RWPE1 (cell line): ENCODE measurements at regions not wholly inside any gene's neighbourhood (a gene's known extent, or its start where the extent isn't known, plus 50 kb on each side); places are given as distances from the start of the nearest gene placed in this dataset.

Source experiments
- CTCF ChIA-PET: fragments of 350-600 bp; sonication (Branson Sonifier 250); formaldehyde crosslinking; extraction: SDS; loops from one replicate; lab custom pipeline; 2021; lab: Yijun Ruan, JAX
- POLR2A ChIA-PET: fragments of 400-600 bp; formaldehyde crosslinking; extraction: SDS; loops from one replicate; lab custom pipeline; 2020; ENCODE audit warnings: antibody characterized with exemption; ENCODE audit not compliant: low non-redundant PET; lab: Yijun Ruan, JAX
- DNase-seq: peaks from one replicate; pipeline ENCODE4 v3.0.0; 2012; ENCODE audit warnings: low spot score
- H3K27ac ChIP-seq: fragments of 450-650 bp; 2 replicates; pipeline ENCODE4 v1.5.1; 2017
- TF ChIP-seq, protein P1 (sequence below): fragments of 450-650 bp; conservative IDR thresholded peaks from 2 replicates; pipeline ENCODE4 v1.5.1; 2017; ENCODE audit warnings: low read depth, mild to moderate bottlenecking

DNA sequence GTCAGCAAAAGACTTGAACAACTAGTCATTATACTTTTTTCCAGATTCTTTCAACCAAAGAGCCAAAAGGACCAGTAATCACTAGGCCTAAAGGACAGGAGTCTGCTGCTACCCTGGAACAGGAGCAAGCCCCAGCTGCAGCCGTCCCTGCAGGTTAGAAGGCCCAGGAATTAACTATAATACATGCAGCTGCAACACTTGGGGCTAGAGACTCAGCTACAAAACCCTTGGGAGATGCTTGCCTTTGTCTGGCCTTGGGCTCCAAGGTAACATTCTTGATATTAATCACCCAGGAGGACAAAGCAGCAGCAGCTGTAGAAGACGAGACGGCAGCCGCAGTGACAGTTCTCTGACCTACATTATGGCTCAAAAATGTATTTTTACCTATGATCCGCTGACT lies 841.2 kb upstream of the ADGRL4 start:
- H3K27ac ChIP-seq, result no peak overlapping the region
- TF ChIP-seq, protein P1, sequence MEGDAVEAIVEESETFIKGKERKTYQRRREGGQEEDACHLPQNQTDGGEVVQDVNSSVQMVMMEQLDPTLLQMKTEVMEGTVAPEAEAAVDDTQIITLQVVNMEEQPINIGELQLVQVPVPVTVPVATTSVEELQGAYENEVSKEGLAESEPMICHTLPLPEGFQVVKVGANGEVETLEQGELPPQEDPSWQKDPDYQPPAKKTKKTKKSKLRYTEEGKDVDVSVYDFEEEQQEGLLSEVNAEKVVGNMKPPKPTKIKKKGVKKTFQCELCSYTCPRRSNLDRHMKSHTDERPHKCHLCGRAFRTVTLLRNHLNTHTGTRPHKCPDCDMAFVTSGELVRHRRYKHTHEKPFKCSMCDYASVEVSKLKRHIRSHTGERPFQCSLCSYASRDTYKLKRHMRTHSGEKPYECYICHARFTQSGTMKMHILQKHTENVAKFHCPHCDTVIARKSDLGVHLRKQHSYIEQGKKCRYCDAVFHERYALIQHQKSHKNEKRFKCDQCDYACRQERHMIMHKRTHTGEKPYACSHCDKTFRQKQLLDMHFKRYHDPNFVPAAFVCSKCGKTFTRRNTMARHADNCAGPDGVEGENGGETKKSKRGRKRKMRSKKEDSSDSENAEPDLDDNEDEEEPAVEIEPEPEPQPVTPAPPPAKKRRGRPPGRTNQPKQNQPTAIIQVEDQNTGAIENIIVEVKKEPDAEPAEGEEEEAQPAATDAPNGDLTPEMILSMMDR, result no peak
- POLR2A ChIA-PET, result no interaction called here
- CTCF ChIA-PET, result interaction anchor here (0.5 kb wide), 1 partner anchor 1154 kb away, joined by 9 read pairs; no protein-coding TSS in a partner anchor
- no peak for DNase-seq

DNA sequence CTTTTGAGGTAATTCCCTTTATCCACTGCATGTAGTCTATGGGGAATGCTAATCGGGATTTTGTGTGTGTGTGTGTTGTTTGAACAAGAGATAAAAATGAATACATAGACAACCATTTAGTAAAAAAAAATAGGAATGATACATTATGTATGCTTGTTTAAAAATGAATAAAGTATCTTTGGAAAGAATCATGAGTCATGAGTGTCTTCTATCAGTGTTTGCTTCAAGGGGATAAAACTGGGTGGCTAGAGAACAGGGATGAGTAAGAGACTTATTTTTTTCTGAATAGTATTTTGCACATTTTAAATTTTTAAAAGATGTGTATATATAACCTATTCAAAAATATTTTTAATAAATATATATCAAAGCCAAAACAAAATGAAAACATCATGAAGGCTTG lies 839.4 kb upstream of the ADGRL4 start:
- CTCF ChIA-PET, result no interaction called here
- no peak overlapping the region for H3K27ac ChIP-seq
- POLR2A ChIA-PET, result no interaction called here
- TF ChIP-seq, protein P1, result no peak
- DNase-seq, result no peak

DNA sequence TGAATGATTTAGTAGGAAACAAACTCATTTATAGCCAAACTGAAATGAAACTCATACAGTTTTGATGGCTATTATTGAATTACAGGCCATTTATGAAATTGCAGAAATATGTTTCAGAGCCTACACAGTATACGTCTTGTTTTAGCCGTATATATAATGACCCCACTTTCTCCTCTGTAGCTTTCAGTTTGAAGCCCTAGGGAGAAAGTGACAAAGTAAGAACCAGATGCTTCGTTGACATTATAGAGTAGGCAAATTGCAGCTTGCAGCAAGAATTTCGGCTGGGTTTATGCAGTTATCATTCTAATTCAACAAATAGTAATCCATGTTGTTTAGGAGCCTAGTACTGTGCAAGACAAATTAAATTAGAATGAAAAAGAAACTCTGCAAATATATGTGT lies 836.3 kb upstream of the ADGRL4 start:
- CTCF ChIA-PET, result no interaction called here
- TF ChIP-seq, protein P1, result no peak
- POLR2A ChIA-PET, result no interaction called here
- no peak for DNase-seq
- no peak overlapping the region for H3K27ac ChIP-seq

DNA sequence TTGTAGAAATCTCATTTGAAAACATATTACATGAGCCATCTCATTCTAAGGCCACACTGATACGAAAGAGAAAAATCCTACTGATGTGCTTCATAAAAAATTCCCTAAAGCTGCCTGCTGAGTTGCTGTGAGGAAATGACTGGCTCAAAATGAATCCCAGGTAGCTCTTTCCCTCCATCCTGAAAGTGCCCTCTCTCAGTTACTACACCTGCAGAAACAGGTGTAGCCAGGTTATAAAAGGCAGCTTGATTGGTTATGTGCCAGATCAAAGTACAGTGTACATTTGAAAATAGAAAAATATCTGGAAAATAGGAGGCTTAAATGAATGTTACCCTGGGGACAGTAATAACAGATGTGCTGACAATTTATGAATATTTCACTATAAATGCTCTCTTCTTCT lies 833.4 kb upstream of the ADGRL4 start:
- DNase-seq, result no peak
- TF ChIP-seq, protein P1, result no peak
- POLR2A ChIA-PET, result no interaction called here
- CTCF ChIA-PET, result no interaction called here
- H3K27ac ChIP-seq, result no peak overlapping the region

DNA sequence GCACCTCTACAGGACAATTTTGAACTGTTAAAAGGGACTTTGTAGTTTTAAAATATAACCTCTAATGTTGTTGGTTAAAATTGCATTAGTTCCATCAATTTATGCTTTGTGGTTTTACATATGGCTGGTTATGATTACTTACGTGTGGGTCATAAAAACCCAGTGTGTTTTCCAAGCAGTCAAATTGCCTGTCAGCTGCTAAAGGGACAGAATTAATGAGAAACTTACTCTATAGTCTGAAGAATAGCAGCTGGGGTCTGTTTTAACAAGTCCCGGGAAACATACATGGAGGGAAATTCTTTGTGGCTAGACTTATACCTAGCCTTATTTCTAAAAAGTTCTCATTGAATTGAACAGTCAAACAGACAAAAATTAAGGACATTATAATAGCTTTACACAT lies 820.9 kb upstream of the ADGRL4 start:
- no peak for DNase-seq
- ChIA-PET CTCF (no interaction called here), POLR2A (no interaction called here)
- TF ChIP-seq, protein P1, result no peak
- no peak overlapping the region for H3K27ac ChIP-seq

DNA sequence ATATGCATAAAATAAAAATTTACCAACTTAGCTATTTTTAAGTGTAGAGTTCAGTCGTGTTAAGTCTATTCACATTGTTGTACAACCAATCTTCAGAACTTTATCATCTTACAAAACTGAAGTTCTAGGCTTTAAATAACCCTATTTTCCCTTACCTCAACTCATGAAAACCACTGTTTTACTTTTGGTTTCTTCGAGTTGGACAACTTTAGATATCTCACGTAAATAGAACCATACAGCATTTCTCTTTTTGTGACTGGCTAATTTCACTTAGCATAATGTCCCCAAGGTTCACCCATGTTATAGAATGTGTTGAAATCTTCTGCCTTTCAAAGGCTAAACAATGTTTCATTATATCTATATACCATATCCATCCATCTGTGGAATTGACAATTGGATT lies 819.0 kb upstream of the ADGRL4 start:
- ChIA-PET POLR2A (no interaction called here), CTCF (interaction anchor here (0.7 kb wide), 1 partner anchor 344 kb away, joined by 3 read pairs; no protein-coding TSS in a partner anchor)
- H3K27ac ChIP-seq, result no peak overlapping the region
- DNase-seq, result no peak
- TF ChIP-seq, protein P1, result no peak

DNA sequence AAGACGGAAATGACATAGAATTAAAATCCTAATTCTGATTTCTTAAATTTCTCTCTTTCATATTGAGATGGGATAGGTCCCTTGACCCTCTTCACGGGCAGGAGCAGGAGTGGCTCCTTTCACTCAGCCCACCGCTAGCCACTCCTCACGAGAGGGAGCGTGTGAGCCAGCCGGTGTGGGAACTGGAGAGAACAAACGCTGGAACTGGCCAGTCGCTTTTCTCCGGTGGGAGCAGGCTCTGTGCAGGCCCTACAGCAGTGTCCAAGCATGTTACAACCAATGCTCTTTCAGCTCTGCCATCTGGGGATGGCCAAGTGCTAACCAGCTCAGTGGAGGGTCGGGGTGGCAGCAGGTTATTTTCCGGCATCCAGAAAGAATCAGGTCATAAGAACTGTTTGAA lies 815.5 kb upstream of the ADGRL4 start:
- POLR2A ChIA-PET, result no interaction called here
- no peak overlapping the region for H3K27ac ChIP-seq
- TF ChIP-seq, protein P1, result no peak
- no peak for DNase-seq
- CTCF ChIA-PET, result no interaction called here
